GM12865 (cell line): ENCODE measurements at regions not wholly inside any gene's neighbourhood (a gene's known extent, or its start where the extent isn't known, plus 50 kb on each side); places are given as distances from the start of the nearest gene placed in this dataset.

Experiments
- DNase-seq: peaks from one replicate; pipeline ENCODE4 v3.0.0; 2010; ENCODE audit warnings: low read depth
- H3K4me3 ChIP-seq: 2 replicates; pipeline ENCODE4 v1.5.1; 2011; ENCODE audit warnings: mild to moderate bottlenecking, low read depth, low read length, control low read depth
- CTCF ChIP-seq: IDR thresholded peaks from 2 replicates; pipeline ENCODE4 v1.5.1; 2011; ENCODE audit warnings: low read length, control low read depth, low read depth, inconsistent platforms; ENCODE audit not compliant: insufficient read depth; ENCODE audit errors: missing control alignments

- no peak for TF ChIP-seq CTCF
- no peak overlapping the region for H3K4me3 ChIP-seq
- DNase-seq: no peak
Measured at GRCh38 chr13:60282186-60282585, 114.8 kb upstream of the TDRD3 start.

- DNase-seq: no peak
- TF ChIP-seq CTCF: no peak
- no peak overlapping the region for H3K4me3 ChIP-seq
Measured at GRCh38 chr13:60282708-60283107, 114.3 kb upstream of the TDRD3 start.

- TF ChIP-seq CTCF: no peak
- H3K4me3 ChIP-seq: no peak overlapping the region
- DNase-seq: no peak
Measured at GRCh38 chr13:60286707-60287106, 110.3 kb upstream of the TDRD3 start.

- no peak overlapping the region for H3K4me3 ChIP-seq
- no peak for TF ChIP-seq CTCF
- DNase-seq: no peak
Measured at GRCh38 chr13:60288569-60288968, 108.5 kb upstream of the TDRD3 start.

GRCh38 chr13:60303166-60303565 lies 93.9 kb upstream of the TDRD3 start:
- no peak for TF ChIP-seq CTCF
- no peak for DNase-seq
- H3K4me3 ChIP-seq: no peak overlapping the region

- no peak overlapping the region for H3K4me3 ChIP-seq
- DNase-seq: no peak
- TF ChIP-seq CTCF: no peak
Measured at GRCh38 chr13:60311527-60311926, 85.5 kb upstream of the TDRD3 start.

GRCh38 chr13:60312851-60313505 lies 84.0 kb upstream of the TDRD3 start:
- H3K4me3 ChIP-seq: no peak overlapping the region
- DNase-seq: no peak
- TF ChIP-seq CTCF: no peak
